Small intestine (tissue), 7 donors: ENCODE measurements at regions not wholly inside any gene's neighbourhood (a gene's known extent, or its start where the extent isn't known, plus 50 kb on each side); places are given as distances from the start of the nearest gene placed in this dataset.

Experiments used
- DNase-seq, 2 donors: peaks; one replicate each; pipeline versions ENCODE4 v3.0.0 to v3.0.0-alpha.2; 2013
- FAIRE-seq: peaks from 2 replicates; lab custom pipeline; 2012; peaks lifted over from hg19 to GRCh38; lab: Jason Lieb, UNC
- H3K27ac ChIP-seq, 3 donors: one replicate each; pipeline ENCODE4 v1.5.1; 2013; ENCODE audit warnings: low read length in 2 of 3, mild to moderate bottlenecking in 2 of 3, control low read depth in 1 of 3, inconsistent platforms in 1 of 3, low read depth in 1 of 3, moderate library complexity in 1 of 3
- H3K27me3 ChIP-seq, 3 donors: one replicate each; pipeline ENCODE4 v1.6.1; 2013; ENCODE audit warnings: low read length in 3 of 3, inconsistent platforms in 1 of 3; ENCODE audit not compliant: control insufficient read depth in 3 of 3, insufficient read depth in 3 of 3
- H3K36me3 ChIP-seq, 3 donors: one replicate each; pipeline ENCODE4 v1.6.1; 2013; ENCODE audit warnings: low read length in 3 of 3, inconsistent platforms in 1 of 3, low read depth in 1 of 3, mild to moderate bottlenecking in 1 of 3, moderate library complexity in 1 of 3; ENCODE audit not compliant: control insufficient read depth in 3 of 3, insufficient read depth in 2 of 3
- H3K4me1 ChIP-seq, 3 donors: one replicate each; pipeline ENCODE4 v1.6.1; 2013; ENCODE audit warnings: low read length in 2 of 3, inconsistent platforms in 1 of 3, low read depth in 1 of 3, mild to moderate bottlenecking in 1 of 3, moderate library complexity in 1 of 3; ENCODE audit not compliant: control insufficient read depth in 3 of 3, insufficient read depth in 2 of 3
- H3K4me3 ChIP-seq, 3 donors: one replicate each; pipeline ENCODE4 v1.5.1; 2013; ENCODE audit warnings: low read length in 3 of 3, control low read depth in 1 of 3, inconsistent platforms in 1 of 3, low read depth in 1 of 3, mild to moderate bottlenecking in 1 of 3, moderate library complexity in 1 of 3
- H3K9me3 ChIP-seq, 2 donors: one replicate each; pipeline ENCODE4 v1.6.1; 2013; ENCODE audit warnings: low read depth in 1 of 2, low read length in 1 of 2; ENCODE audit not compliant: control insufficient read depth in 2 of 2, insufficient read depth in 1 of 2
- WGBS, 3 donors: extraction: QIAGEN DNeasy Blood & Tissue Kit; methylation state at CpG; one replicate each; pipeline ENCODE4 v1.1.7; 2013; 5-methylcytosine and 5-hydroxymethylcytosine counted together
- donor health status: healthy with polysubstance abuse.
- donor health status: control.
- donor health status: control.
- donor health status: Bipolar disorder and iron deficiency.
- donor health status: healthy.

DNA sequence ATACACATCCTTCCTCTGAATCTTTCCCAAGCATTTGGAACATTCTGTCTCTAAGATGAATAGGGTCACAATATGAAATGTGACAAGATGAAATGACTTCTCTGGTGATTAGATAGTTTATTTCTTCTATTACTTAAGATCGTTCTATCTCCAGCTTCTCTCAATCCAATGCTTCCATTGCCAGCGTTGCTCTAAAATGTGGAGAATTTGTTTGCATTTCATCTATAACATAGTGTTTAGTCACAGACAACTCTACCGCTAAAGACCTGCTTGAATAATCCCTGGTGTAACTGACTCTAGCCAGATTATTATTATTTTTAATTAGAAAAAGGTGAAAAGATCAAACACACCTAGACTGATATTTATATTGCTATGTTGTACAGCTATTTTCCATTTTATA is 184.7 kb upstream of the PRICKLE1 start:
- H3K9me3 ChIP-seq = peaks cover 0 to 3% of the 10 kb centered on the region in 2 donors
- no peaks in the 10 kb centered on the region for H3K4me1 ChIP-seq
- 89 to 90% (median 90%) methylated on average over 3 of the region's 3 CpGs for WGBS, 3 donors
- no peak for DNase-seq
- H3K4me3 ChIP-seq = no peak overlapping the region
- no peak for FAIRE-seq
- H3K36me3 ChIP-seq = no peaks in the 10 kb centered on the region
- no peak overlapping the region for H3K27ac ChIP-seq
- H3K27me3 ChIP-seq = no peaks in the 10 kb centered on the region

GRCh38 chr12:42770261-42770660 is 180.7 kb upstream of the PRICKLE1 start:
- H3K27me3 ChIP-seq = no peaks in the 10 kb centered on the region
- FAIRE-seq = no peak
- no peaks in the 10 kb centered on the region for H3K4me1 ChIP-seq
- DNase-seq = no peak
- H3K9me3 ChIP-seq = peaks cover 0 to 3% of the 10 kb centered on the region in 2 donors
- no peaks in the 10 kb centered on the region for H3K36me3 ChIP-seq
- 71 to 88% (median 76%) methylated on average over 3 of the region's 3 CpGs for WGBS, 3 donors
- H3K4me3 ChIP-seq = no peak overlapping the region
- H3K27ac ChIP-seq = no peak overlapping the region

DNA sequence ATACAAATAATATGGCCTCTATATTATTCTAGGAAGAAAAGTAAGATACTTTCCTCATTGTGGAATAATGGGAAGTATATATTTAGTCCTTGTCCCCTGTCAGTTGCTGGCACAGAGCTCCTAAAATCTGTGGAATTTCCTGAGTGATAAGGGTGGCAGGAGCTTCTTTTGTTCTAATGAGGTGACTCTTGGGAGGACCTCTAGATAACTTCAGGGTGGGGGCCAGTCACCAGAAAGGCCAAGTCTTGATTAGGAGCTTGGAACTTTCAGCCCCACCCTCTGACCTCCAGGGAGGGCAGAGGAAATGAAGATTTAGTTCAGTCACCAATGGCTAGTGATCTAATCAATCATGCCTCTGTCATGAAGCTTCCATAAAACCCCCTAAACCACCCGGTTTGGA is 179.9 kb upstream of the PRICKLE1 start:
- DNase-seq = no peak
- H3K9me3 ChIP-seq = peaks cover 0 to 3% of the 10 kb centered on the region in 2 donors
- no peaks in the 10 kb centered on the region for H3K4me1 ChIP-seq
- H3K27ac ChIP-seq = no peak overlapping the region
- no peaks in the 10 kb centered on the region for H3K27me3 ChIP-seq
- WGBS, 3 donors = 10 to 27% (median 15%) methylated on average over 1 of the region's 1 CpG
- H3K36me3 ChIP-seq = no peaks in the 10 kb centered on the region
- FAIRE-seq = no peak
- no peak overlapping the region for H3K4me3 ChIP-seq

- DNase-seq (no peak), FAIRE-seq (no peak)
- no peak overlapping the region for H3K27ac ChIP-seq
- WGBS, 3 donors = 70 to 92% (median 74%) methylated on average over 4 of the region's 4 CpGs
- peaks cover 0 to 3% of the 10 kb centered on the region in 2 donors for H3K9me3 ChIP-seq
- H3K27me3 ChIP-seq = no peaks in the 10 kb centered on the region
- no peaks in the 10 kb centered on the region for H3K36me3 ChIP-seq
- H3K4me1 ChIP-seq = no peaks in the 10 kb centered on the region
- H3K4me3 ChIP-seq = no peak overlapping the region
Measured at GRCh38 chr12:42767998-42768397, 178.5 kb upstream of the PRICKLE1 start.

DNA sequence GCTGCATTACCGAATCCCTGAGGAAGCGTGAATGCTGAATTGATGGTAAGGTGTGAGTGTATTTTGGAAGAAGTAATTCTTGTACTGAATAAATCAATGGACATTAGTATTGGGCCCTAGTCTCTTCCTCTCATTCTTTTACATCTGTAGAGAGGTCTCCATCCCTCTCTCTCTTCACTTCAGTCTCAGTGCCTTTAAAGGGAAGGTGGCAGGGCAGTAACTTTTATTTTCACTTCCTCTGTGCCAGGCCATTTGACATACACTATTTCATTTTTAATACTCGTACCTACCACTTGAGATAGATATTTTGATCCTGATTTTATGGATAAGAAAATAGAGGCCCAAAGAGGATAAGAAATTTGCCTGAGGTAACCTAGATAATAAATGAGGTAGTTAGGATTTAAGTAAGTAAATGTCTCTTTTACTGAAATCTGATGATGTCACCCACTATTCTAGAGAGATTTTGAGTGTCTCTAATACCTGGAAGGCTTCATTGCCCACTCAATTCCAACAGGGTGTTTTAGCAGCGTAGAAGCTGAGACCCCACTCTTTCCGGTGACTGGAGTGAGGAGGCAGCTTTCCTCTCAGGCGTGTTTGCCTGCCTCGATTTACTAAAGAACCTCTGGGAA is 177.9 kb upstream of the PRICKLE1 start:
- Histone ChIP-seq H3K4me1 (no peaks in the 10 kb centered on the region), H3K27me3 (no peaks in the 10 kb centered on the region), H3K9me3 (peaks cover 0 to 3% of the 10 kb centered on the region in 2 donors), H3K4me3 (no peak overlapping the region), H3K27ac (no peak overlapping the region), H3K36me3 (no peaks in the 10 kb centered on the region)
- FAIRE-seq (no peak), DNase-seq (no peak)
- WGBS, 3 donors = 78 to 91% (median 84%) methylated on average over 7 of the region's 7 CpGs

DNA sequence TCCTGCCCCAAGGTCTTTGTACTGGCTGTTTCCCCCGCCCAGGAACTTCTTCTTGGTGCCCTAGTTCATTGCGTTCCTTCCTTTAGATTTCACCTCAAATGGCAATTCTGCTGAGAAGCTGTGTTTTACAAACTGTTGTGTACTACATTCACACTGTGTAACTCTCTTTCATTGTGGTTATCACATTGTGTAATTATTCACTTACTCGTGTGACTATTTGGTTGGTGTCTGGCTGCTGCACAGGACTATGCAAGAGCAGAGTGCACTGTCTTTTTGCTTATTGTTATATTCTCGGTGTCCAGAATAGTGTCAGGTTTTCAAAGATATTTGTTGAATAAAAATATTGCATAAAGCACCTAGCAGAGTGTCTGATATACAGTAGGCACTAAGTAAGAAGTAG is 177.2 kb upstream of the PRICKLE1 start:
- WGBS, 3 donors = 72 to 79% (median 74%) methylated on average over 4 of the region's 4 CpGs
- DNase-seq (no peak), FAIRE-seq (no peak)
- Histone ChIP-seq H3K4me3 (no peak overlapping the region), H3K9me3 (peaks cover 0 to 3% of the 10 kb centered on the region in 2 donors), H3K27ac (no peak overlapping the region), H3K4me1 (no peaks in the 10 kb centered on the region), H3K36me3 (no peaks in the 10 kb centered on the region), H3K27me3 (no peaks in the 10 kb centered on the region)

DNA sequence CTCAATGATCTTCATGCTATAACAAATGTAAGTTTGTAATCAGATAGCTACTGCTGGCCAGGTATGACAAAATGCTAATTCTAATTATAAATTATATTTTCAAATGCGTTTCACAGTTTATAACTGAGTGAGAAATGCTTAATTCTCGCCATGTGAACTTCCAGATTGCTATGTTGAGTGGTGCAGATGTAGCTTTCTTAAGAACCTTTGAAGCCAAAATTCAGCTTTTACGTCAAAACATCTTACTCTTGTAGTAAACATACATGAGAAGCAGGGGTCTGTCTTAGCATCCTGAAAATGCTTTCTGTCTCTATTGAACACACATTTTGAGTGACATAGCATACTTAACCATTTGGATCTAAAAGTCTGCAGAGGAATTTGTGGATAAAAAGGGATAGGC is 176.5 kb upstream of the PRICKLE1 start:
- no peak overlapping the region for H3K4me3 ChIP-seq
- no peaks in the 10 kb centered on the region for H3K36me3 ChIP-seq
- H3K27me3 ChIP-seq = no peaks in the 10 kb centered on the region
- H3K4me1 ChIP-seq = no peaks in the 10 kb centered on the region
- FAIRE-seq = no peak
- DNase-seq = no peak
- H3K9me3 ChIP-seq = no peaks in the 10 kb centered on the region
- 64 to 81% (median 74%) methylated on average over 3 of the region's 3 CpGs for WGBS, 3 donors
- no peak overlapping the region for H3K27ac ChIP-seq

GRCh38 chr12:42763682-42764081 is 174.1 kb upstream of the PRICKLE1 start:
- 80 to 88% (median 83%) methylated on average over 4 of the region's 4 CpGs for WGBS, 3 donors
- FAIRE-seq (no peak), DNase-seq (no peak)
- H3K4me1 ChIP-seq = no peaks in the 10 kb centered on the region
- no peak overlapping the region for H3K27ac ChIP-seq
- H3K9me3 ChIP-seq = no peaks in the 10 kb centered on the region
- H3K36me3 ChIP-seq = no peaks in the 10 kb centered on the region
- H3K27me3 ChIP-seq = no peaks in the 10 kb centered on the region
- H3K4me3 ChIP-seq = no peak overlapping the region

DNA sequence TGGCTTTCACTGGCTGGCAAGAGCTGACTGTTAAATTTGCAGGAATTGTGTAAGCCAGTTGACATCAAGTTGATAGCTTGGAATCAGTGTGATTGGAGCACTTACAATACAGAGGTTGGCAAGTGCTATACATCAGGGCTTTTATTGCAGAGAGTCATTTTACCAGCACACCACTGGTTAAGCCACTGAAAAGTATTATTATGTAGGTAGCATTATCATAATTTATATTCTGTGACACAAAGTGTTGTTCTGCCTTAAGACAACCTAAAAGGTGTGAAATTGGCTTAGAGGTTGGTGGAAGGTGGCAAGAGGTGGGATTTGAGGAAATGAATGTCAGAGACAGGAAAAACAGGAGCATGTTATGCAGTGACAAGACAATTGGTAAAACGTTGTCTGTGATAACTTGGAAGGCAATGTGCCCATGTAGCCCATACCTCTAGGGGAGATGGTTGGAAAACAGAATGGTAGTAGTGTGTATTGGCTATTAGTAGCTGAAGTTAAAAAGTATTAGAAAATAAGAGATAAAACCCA is 172.9 kb upstream of the PRICKLE1 start:
- no peak for FAIRE-seq
- no peaks in the 10 kb centered on the region for H3K4me1 ChIP-seq
- no peaks in the 10 kb centered on the region for H3K9me3 ChIP-seq
- H3K27ac ChIP-seq = no peak overlapping the region
- no peaks in the 10 kb centered on the region for H3K36me3 ChIP-seq
- no peak overlapping the region for H3K4me3 ChIP-seq
- 22 to 45% (median 28%) methylated on average over 1 of the region's 1 CpG for WGBS, 3 donors
- DNase-seq = no peak
- H3K27me3 ChIP-seq = no peaks in the 10 kb centered on the region
